Stimulated activated CD8-positive, alpha-beta memory T cell treated with anti-CD3 and anti-CD28 coated beads, Interleukin-7, amount 100 ng/mL, for 1 hour (primary cell): ENCODE measurements at regions not wholly inside any gene's neighbourhood (a gene's known extent, or its start where the extent isn't known, plus 50 kb on each side); places are given as distances from the start of the nearest gene placed in this dataset.

Source experiments
- DNase-seq, 2 donors: peaks; one replicate each; pipeline ENCODE4 v3.0.0-alpha.2; 2020; ENCODE audit warnings: low read depth in 2 of 2

GRCh38 chr13:22495819-22496218 lies 685.0 kb upstream of the SGCG start:
- DNase-seq, result no peak

DNA sequence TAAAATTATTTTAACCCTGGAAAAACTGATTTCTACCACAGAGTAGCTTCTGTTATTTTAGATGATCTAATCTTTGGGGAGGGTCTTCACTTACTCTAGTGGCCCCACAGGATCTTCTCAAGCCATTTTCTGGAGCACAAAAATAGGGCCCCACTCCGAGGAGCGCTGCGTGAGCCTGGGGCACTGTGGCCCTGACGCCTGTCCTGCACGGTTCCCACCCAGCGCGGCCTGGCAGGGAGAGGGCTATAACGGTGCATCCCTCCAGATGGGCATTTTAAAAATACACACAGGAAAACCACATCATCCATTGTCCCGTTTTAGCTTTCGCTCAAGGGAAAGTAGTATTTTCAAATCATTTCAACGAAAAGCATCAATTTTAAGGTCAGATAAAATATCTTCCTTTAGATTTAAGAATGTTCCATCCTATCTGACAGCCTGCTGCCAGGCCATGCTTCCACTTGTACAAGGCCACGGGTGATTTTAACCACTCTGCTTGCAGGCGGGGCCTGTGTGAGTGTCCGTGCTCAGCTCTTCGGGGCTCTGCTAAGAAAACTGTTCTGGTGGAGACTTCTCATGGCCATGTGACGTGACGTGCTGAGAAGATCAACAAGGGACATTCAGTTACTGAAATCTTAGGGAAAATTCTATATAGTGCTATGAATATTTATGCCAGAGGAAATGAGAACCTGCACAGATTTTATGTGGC lies 683.8 kb upstream of the SGCG start:
- DNase-seq, result no peak

DNA sequence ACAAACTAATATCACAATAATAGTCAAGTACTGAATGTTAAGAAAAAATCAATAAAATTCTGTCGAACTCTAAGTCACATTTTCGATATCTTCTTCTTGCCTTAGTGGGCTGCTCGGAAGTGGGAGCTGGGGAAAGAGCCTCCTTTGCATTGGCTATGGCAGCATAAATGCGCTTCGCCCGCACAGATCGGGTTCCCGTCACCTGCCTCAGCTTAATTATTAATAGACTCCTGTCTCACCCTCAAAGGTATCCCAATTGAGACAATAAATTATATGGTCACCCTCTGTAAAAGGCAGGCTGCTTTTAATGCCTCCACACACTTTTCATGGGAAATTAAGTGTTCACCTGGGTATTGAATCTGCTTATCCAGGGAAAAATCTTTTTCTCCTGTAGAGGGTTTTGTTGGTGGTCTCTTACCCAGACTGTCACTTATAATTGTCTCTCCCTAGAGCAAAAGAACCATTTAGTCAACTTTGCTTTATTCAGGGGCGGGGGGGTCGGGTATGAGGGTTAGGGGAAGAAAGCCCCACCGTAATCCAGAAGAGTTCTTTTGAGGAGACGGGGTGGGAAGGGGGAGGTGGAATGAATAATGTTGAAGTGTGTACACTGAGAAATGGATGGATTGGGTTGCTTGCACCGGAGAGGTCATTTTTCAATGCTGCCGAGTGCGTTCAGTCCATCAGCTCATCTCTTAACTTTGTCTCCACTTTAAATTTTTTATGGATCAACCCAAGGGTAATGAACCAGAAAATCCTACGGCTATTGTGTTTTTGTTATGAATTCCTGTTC lies 682.6 kb upstream of the SGCG start:
- no peak for DNase-seq

DNA sequence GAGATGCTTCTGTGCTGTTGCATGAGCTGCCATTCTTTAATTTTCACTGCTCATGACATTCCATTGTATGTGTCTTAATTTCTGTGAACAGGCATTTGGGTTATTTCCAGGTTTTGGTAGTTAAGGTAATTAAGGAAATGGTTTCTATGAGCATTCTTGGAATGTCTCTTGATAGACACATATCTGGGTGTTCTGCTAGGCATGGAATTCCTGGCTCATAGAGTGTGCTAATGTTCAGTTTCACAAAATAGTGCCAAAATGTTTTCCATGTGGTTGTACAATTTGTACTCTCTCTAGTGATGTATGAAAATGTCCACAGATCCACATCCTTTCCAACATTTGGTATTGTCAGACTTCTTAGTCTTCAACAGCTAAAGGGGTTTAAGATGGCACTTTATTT lies 680.9 kb upstream of the SGCG start:
- no peak for DNase-seq

DNA sequence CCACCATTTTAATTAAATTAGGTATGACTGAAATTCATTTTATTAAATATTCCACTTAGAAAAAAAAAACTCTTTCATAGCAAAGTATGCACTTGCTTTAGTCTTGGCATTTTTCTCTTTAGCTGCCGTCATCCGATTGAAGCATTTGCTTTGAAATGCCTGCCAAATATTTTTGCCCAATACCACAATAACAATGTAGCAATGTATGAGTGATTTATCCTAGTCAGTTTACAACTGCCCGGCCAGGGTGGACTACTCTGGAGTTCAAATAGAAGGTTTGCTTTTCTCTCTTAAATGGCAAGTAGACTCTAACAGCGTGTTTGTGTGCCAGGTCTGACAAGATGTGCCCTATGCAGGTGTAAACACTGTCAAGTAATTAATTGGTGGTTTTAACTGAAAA lies 675.3 kb upstream of the SGCG start:
- no peak for DNase-seq

- no peak for DNase-seq
Measured at GRCh38 chr13:22506096-22506691, 674.6 kb upstream of the SGCG start.

DNA sequence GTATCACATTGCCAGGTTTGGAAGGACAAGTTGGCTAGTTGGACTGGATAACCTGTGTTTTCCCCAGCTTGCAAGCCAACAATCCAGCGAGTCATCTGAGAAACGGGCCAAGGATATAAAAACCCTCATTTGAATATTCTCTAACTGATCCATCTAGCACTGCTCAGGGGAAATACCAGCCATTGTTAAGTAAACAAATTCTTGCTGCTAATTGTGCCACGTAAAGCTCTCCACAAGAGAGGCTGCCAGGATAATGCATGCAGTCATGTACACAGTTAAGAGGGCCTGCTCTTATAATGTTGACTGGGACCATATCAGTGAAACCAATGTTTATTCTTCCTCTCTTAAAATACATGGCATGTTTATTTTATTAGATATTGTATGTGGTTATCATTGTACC lies 663.2 kb upstream of the SGCG start:
- no peak for DNase-seq

GRCh38 chr13:22536851-22537250 lies 643.9 kb upstream of the SGCG start:
- DNase-seq, result no peak

GRCh38 chr13:22538400-22538799 lies 642.4 kb upstream of the SGCG start:
- DNase-seq, result no peak

GRCh38 chr13:22549126-22549525 lies 631.7 kb upstream of the SGCG start:
- DNase-seq, result no peak

DNA sequence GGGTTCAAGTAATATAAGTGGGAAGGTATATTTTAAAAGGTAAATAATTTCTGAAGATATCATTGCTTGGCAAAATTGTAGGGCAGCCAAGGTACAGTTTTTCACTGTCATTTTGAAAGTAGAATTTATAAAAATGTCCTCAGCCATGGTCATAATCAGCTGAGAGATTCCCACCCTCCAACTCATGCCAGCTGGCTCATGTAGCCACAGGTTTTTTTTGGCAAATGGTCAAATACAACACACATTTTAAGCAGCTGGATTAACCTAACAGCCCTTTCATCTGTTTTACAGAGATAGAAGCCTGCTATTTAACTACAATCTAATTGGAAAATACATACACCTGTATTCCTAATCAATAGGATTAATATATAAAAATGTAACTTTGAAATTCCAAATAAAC lies 619.2 kb upstream of the SGCG start:
- no peak for DNase-seq

DNA sequence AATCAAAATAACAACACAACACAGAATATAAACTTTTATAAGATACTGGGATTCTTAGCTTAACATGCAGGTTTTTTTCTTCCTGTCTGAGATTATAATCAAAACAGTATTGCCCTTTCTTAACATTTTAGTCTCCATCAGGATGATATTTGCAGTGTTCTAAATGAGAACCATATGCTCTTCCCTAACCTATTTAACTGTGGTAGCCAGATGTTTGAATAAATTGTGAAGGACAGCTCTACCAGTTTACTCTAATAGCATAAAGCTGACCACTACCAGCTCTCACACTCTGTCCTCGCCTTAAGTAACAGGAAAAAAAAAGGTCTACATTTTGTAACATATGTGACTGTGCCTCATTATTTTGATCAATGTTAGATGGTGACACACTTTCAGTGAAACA lies 618.7 kb upstream of the SGCG start:
- DNase-seq, result no peak

DNA sequence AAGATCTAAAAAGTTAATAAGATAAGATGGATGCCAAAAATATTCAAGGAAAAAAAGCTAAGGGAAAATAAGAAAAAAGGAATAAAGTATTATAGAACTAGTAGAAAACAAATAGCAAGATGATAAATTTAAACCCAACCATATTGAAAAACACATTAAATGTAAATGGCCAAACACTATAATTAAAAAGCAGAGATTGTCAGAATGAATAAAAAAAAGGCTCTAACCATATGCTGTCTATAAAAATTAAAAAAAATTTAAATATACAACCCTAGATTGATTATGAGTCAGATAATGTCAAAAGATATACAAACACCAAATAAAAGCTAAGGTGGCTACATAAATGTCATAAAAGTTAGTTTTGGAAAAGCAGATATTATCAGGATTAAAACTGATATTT lies 617.5 kb upstream of the SGCG start:
- no peak for DNase-seq

- DNase-seq, result no peak
Measured at GRCh38 chr13:22569811-22570210, 611.0 kb upstream of the SGCG start.

DNA sequence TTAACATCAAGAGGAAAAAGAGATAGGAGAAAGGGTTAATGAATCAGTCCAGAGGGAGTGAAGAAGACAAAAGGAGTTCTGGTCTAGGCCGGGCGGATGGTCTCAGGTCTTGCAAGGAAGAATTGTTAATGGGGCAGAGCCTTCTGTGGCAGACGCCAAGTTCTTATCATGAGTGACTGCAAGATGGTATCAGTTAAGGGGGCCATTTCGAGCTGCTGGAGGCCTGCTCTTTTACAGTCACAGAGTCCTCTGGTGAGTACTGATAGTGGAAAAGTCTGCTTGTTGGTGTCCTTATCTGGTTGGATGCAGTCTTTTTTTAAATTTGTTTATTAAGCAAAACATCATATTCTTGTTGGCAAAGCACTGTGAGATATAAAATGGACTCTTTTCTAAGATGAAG lies 590.9 kb upstream of the SGCG start:
- DNase-seq, result no peak

- no peak for DNase-seq
Measured at GRCh38 chr13:22592515-22592914, 588.3 kb upstream of the SGCG start.

- no peak for DNase-seq
Measured at GRCh38 chr13:22594041-22594440, 586.7 kb upstream of the SGCG start.

DNA sequence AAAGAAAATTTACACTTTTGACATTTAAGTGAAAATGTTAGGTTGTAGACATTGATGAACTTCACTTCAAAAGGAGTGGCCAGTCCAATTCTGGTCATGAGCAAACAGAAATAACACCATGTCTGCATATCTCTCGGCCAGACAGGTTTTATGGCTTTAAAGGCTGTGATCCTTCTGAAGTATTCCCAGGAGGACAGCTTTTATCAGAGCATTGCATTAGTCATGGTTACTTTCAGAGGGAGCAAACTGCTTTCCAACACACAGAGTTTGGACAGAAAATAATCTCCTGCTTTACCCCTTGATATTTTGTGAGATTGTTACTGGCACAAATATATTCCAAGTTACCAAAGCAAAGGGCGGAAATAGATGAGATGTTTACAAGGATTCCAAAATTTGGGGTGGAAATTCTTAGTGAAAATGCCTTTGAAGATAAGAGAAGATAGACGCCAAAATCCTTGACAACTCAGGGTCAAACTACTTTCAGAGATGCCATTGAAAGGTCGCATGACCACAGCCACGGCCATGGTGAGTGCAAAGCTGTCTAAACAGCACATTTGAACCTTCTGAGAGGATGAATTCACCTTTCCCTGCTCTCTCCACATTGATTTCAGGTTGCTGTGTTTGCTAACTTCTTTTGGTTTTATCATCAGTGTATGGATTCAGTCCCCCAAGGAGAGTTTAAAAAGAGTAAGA lies 584.5 kb upstream of the SGCG start:
- DNase-seq, result no peak

DNA sequence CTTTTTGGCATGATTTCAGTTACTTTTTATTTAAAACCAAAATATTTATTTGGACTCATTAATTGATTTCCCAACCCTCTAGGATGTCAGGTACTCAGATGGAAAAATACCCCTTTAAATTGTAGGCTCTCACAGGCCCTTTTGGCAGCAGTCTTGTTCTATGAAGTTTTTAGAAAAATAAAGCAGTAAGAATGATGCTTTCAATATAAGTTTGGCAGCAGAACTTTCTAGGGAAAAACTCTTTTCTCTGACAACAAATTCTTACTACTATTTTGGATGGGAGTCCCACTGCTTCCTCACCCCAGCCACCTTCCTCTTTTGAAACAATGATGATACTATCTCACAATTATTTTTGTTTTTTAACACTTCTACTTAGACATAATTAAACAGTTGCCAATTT lies 581.6 kb upstream of the SGCG start:
- no peak for DNase-seq

- no peak for DNase-seq
Measured at GRCh38 chr13:22618002-22618401, 562.8 kb upstream of the SGCG start.

GRCh38 chr13:22625691-22626090 lies 555.1 kb upstream of the SGCG start:
- no peak for DNase-seq

GRCh38 chr13:22629374-22629773 lies 551.4 kb upstream of the SGCG start:
- no peak for DNase-seq

GRCh38 chr13:22642088-22642487 lies 538.7 kb upstream of the SGCG start:
- no peak for DNase-seq
